Activated T-cell treated with anti-CD3 and anti-CD28 coated beads, Interleukin-2, amount 50 U/mL, for 48 hours (primary cell): ENCODE measurements at regions not wholly inside any gene's neighbourhood (a gene's known extent, or its start where the extent isn't known, plus 50 kb on each side); places are given as distances from the start of the nearest gene placed in this dataset.

Source experiments
- DNase-seq, 2 experiments: peaks; one replicate each; pipeline ENCODE4 v3.0.0-alpha.2; 2020

DNA sequence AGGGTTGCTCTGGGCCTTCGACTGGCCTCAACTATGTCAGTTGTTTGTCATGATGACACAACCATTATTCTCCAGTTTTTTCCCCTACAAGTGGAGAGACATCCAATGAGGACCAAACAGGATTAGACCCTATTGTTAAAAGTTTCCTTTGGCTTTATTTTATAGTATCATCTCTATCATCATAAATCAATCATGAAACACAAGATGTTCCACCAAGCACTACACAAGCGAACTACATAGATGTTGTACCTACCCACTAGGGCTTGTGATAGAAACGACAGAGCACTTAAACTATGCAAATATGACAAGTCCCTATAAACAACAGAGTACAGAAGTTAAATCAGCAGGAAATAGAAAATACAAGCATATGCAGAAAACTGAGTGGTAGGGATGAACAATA is 422.5 kb upstream of the MARCKS start:
- DNase-seq, result no peak

DNA sequence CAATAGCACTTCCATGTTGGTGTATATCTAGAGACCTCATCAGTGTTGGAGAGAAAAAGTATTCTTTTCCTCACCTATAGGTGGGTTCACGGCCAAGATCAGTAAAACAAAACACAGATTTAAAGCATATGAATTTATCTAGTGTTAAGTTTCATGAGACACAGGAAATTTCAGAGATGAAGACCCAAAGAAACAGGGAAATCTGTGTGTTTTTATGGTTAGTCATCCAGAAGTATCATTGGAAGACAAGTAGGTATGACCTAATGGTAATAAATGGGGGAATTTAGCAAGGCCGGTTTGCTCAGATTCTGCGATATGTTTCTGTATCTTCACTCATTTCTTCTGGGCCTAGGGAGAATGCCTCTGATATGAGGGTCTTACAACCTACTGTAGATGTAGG is 419.6 kb upstream of the MARCKS start:
- DNase-seq, result no peak

- DNase-seq, result no peak
These were observed 417.3 kb upstream of the MARCKS start for GRCh38 chr6:113439866-113440265.

DNA sequence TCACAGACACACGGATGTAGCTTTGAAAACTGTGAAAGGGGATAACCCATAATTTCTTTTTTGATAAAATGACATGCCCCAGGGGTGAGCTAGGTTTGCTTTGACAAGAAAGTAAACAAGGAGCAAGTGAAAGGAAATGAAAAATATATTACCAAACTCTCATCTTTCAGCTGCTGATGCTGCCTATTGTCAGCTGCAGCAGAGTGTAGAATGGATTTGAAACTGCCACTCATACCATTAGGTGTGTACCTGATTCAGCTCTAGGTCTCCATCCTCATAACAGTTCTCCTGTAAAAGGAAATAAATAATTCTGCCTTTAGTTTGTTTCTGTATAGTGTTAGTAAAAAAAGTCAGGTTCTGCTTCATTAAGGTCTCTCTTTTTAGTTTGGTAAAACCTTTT is 415.1 kb upstream of the MARCKS start:
- no peak for DNase-seq

- no peak for DNase-seq
These were observed 411.9 kb upstream of the MARCKS start for GRCh38 chr6:113445201-113445600.

- no peak for DNase-seq
These were observed 409.9 kb upstream of the MARCKS start for GRCh38 chr6:113447088-113447831.

GRCh38 chr6:113449051-113449450 is 408.1 kb upstream of the MARCKS start:
- DNase-seq, result no peak

DNA sequence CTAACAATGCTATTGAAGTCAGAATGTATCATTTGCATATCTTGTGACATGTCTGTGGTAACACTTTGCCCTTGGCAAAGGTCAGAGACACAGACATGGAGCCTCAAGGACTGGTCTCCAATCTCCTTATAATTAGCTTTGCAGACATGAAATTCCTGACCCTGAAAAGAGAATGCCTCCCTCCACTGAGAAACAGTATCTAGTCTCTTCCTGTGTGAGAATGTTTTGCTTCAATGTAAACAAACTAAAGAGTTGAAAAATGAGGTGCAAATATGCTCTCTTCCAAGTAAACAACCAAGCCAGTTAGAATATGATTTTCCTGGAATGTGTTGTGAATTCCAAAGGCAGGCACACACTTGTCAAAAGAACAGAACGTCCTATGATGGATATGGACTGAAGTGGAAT is 407.1 kb upstream of the MARCKS start:
- DNase-seq, result no peak

GRCh38 chr6:113451049-113451448 is 406.1 kb upstream of the MARCKS start:
- DNase-seq, result no peak

GRCh38 chr6:113457198-113457597 is 399.9 kb upstream of the MARCKS start:
- no peak for DNase-seq

- no peak for DNase-seq
These were observed 399.4 kb upstream of the MARCKS start for GRCh38 chr6:113457751-113458150.

- DNase-seq, result no peak
These were observed 398.7 kb upstream of the MARCKS start for GRCh38 chr6:113458368-113459010.

GRCh38 chr6:113461153-113461932 is 395.8 kb upstream of the MARCKS start:
- DNase-seq, result no peak

DNA sequence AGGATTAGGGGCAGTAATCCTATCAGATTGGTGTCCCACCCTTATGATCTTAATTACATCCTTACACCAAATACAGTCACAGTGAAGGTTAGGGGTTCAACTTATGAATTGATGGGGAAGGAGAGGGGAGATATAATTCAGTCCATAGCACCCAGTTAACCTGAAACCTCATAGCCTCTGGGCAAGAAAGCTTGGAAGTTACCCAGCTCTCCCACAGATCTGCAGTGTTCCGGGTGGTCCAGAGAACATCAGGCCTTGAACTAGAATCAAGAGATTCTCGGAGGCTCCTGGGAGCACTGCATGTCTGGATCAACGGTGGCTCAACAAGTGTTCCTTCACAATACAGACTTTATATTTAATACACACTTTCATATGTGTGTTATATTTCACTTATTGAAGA is 392.6 kb upstream of the MARCKS start:
- DNase-seq, result no peak

DNA sequence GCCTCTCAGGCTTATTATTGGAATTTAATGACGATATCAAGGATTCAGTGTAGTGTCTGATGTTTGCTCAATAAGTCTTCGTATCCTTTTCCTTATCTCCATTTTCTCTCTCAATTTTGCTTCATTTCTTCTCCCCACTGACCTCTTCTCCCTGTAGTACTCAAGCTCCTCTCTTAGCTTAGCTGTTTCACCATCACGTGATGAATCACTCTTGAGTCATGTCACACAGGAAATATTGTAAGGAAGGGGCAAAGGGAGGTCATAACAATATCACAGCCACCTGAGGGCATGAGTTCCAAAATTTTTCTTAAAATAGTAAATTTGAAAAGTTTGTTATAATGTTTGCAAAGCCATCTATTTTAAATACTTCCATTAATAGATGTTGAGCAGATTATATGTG is 392.2 kb upstream of the MARCKS start:
- DNase-seq, result no peak

GRCh38 chr6:113466526-113466925 is 390.6 kb upstream of the MARCKS start:
- no peak for DNase-seq

DNA sequence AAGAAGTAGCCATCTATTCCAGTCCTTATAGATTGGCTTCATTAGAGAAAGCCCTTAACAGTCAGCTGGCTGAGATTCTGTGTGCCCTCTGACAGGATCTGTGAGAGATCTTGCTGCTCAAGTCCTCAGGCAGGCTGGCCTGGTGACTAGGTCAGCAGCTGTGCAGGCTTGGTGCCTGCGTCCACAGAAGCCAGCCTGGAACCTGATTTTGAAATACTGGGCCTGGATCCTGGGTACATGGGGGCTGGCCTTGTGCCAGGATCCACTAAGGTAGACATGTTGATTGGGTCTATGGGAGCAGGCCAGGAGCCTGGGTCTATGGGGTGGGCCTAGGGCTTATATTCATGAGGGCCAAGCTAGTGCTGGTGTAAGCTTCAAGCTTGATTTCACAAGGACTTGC is 381.8 kb upstream of the MARCKS start:
- no peak for DNase-seq

DNA sequence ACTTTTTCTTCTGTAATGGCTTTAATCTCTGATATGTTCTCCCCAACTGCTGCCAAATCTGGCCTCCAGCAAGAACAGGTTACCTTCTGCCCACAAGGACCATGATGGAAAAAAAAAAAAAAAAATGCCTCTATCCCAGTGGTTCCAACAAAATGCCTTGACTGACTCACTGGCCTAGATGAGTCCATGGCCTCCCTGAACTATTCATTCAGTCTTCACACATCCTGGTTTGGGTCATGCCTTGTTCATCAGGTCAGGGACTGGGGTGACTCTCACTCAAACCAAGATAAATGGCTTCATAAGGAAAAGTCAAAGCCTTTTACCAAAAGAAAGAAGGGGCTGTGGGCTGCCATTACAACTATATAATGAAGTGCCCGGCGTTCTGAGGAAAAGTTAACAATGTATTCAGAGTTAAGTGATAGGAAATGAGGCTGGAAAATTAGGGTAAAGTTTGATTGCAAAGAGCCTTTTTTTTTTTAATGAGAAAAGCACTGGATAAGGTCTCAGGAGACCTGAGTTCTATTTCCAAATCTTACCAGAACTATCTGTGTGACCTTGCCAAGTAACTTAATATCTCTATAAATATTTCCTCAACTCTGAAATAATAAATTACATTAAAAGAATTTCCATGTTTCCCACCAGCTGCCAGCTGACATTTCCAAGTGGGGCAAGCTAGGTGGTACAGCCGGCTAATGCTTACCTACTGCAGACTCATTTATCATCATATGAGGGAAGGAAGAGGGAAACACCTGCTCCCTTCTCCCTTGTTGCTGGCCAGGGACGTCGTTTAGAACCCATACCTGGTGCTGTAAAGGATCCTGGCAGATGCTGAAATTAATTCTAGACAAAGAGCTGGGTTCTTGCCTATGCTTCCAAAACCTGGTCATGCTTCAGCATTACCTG is 380.0 kb upstream of the MARCKS start:
- no peak for DNase-seq

DNA sequence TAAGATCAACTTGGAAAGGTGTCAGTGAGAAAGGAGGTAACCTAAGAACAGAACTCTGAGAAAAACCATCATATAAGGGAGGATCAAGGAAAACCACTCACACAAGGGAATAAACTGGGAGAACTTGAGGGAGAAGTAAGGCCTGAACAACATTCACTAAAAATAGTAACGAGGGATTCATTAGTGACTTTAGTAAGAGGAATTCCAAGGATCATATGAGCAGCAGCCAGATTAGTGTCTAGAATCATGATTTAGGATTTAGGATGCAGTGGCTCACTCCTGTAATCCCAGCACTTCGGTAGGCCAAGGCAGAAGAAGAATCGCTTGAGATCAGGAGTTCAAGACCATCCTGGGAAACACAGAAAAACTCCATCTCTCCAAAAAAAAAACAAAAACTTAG is 376.5 kb upstream of the MARCKS start:
- DNase-seq, result no peak

- no peak for DNase-seq
These were observed 375.7 kb upstream of the MARCKS start for GRCh38 chr6:113481458-113481857.

GRCh38 chr6:113481910-113482309 is 375.2 kb upstream of the MARCKS start:
- DNase-seq, result no peak

GRCh38 chr6:113482771-113483170 is 374.4 kb upstream of the MARCKS start:
- DNase-seq, result no peak

DNA sequence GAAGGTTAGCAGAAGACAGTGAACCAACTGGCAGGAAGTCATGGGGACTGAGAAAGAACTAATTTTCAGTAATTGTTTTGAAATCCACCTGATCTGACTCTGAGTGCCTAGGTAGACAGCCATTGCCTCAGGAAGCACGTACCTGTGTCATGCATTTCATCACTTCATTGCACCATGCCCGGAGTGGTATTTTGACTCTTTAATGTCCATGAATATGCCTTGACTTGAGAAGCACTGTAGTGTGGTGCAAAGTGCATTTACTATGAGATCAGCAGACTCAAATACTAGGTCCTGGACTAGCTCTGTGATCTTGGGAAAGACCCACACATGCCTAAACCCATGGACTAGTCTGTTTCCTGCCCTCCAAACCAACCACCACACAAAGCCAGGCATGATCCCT is 370.9 kb upstream of the MARCKS start:
- DNase-seq, result no peak
